HG02884 (cell line): ENCODE measurements at regions not wholly inside any gene's neighbourhood (a gene's known extent, or its start where the extent isn't known, plus 50 kb on each side); places are given as distances from the start of the nearest gene placed in this dataset.

Experiments
- ATAC-seq: cut with Tn5 transposase; IDR thresholded peaks from one replicate; pipeline ENCODE4 v1.9.1; 2021; ENCODE audit warnings: mild to moderate bottlenecking, moderate library complexity; ENCODE audit not compliant: unreplicated experiment

DNA sequence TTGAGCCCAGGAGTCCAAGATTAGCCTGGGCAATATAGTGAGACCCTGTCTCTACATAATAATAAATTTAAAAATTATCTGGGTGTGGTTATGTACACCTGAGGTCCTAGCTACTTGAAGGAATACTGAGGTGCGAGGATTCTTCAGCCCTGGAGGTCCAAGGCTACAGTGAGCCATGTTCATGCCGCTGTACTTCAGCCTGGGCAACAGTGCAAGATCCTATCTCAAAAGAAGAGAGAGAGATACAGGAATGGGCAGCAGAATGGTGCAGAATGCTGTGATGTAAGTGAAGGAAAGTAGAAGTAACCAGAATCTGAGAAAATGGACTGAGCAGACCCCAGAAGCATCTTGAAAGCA, 62.7 kb upstream of the EXOC4 start:
- no peak for ATAC-seq

DNA sequence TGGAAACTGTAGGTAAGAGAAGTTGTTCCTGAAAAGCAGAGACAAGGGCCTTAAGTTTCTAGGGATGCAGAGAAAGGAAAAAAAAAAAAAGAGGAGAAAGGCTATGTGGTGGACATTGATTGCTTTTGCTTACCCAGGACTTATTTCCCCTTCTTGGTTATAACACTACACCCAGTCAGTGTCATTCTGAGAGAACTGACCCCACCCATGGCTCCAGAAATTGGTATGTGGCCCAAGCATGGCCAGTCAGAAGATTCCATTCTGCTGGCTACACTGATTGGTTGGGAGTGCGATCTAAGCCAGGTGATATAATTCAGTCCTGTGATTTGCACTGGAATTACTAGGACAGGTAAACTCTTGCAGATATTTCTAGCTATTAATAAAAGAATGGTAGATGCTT, 62.2 kb upstream of the EXOC4 start:
- ATAC-seq: no peak

DNA sequence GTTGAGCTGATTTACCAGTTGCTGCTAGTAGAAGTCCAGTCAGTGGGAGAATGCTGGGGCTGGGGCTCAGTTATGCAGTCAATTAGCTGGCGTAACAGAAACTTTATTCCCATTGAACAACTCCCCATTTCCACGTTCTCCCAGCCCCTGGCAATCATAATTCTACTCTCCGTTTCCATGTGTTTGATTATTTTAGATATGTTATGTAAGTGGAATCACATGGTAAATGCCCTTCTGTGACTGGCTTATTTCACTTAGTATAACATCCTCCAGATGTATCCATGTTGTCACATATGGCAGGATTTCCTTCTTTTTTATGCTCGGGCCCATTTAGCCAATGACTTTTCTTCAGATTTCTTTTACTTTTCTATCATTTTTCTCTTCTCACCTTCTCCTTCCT, 61.1 kb upstream of the EXOC4 start:
- no peak for ATAC-seq

DNA sequence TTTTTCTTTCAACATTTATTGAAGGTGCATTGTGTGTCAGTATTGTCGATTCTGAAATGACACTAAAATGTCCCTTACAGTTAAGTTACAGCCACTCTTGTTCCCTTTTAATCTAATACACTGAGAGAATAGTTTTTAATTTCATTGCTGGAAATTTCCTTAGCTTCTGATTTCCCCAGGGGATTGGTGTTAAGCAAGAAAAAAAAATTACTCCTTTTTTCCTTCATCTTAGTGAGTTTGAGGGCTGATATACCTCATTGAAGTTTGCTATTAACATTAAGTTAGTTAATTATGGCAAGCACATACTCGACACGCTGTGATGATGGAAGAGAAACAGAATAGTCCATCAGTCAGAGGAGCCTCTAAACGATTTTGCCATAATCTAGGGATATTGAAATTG, 57.0 kb upstream of the EXOC4 start:
- ATAC-seq: no peak

DNA sequence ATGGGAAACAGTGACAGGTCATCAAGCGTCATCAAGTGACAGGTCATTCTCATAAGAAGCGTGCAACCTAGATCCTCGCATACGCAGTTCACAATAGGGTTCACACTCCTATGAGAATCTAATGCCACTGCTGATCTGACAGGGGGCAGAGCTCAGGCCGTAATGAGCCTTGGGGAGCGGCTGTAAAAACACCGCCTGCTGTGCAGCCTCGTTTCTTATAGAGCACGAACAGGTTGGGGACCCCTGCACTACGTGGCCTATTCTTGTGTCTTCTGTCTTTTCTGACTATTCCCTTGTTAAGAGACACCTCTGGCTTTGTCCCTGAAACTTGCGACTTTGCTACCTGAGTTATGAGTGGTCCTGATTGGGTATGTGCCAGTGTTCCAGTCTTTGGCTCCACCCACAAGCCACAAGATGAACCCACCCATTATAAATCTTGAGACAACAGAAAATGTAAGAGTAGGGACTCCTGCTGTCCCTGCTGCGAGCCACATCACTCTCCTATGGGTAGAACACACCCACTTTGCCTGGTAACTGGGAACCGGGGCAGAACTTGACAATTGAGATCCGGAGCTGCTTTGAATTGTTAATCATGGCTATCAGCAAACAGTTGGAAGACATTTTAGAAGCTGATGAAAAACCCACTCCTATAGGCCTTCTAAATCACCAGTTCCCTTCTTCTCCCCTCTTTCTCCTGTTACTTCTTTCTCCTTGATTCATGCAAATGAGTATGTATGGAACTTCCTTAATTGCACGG, 55.8 kb upstream of the EXOC4 start:
- ATAC-seq: no peak

DNA sequence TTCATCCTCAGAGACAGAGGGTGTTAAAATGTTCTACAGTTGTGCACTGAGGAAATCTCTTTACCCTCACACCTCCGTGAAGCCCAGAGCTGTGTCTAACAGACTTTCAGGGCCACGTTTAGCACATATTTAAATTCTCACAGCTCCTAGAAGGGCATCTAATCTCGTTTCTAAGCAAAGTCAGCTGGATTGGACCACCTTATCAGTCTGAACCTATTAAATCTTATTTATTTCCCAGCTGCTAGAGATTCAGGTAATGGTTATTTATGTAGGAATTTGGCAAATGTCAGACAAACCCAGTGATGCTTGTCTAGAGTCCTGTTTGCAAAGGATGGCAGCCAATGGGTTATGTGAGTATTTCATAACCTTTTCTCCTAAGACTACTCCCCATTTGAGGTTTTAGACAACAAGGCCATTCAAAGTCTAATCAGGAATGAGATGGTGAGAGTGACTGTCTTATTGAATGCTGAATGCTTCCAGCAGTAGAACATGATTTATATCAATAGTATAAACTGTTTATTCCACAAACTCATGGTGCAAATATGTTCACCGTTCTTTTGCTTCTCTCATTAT, 54.8 kb upstream of the EXOC4 start:
- ATAC-seq: no peak

DNA sequence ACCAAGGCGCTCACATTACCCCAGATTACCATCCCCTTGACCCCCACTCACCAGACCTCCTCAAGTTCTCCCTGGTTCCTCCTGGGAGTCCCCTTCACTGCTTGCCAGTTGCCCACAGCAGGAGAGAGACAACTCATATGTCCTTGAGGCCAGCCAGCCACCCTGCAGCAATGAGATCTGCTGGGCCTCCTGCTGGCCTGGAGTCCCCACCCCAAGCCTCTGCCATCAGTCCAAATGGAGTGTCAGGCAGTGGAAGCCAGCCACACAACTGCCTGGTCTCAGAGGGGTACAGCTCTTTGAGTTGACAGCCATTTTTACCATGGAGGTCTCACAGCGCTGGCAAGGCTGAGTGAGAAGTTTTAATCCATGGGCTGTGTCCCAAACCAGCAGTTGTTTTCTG, 53.0 kb upstream of the EXOC4 start:
- no peak for ATAC-seq

DNA sequence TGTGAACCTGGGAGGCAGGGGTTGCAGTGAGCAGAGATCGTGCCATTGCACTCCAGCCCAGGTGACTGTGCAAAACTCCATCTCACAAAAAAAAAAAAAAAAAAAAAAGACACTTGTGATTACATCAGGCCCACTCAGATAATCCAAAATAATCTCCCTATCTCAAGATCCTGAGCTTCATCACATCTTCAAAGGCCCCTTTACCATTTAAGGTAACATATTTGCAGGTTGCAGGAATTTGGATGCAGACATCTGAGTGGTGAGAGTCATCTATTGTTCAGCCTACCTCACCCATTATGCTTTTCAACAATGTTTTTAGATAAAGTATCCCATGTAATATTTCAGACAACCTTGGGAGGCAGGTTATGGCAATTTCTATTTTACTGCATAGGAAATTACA, 51.4 kb upstream of the EXOC4 start:
- no peak for ATAC-seq

DNA sequence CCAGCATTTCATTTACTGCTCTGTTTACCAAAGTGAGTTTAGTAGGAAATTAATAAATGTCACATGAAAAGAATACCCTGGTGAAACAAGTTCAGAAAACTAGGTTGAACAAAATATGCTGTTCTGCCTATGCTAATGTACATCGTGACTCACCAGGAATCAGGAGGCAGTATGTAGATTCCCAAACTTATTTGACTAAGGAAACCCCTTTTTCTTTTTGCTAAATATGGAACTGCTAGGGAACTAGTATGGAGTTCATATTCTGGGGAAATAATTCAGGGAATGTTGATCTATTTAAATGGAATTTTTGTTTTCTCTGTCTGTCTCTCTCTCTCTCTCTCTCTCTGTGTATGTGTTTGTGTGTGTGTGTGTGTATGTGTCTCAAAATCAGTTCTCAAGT, 49.9 kb upstream of the EXOC4 start:
- ATAC-seq: no peak
